Urothelium cell line (cell line): ENCODE measurements at regions not wholly inside any gene's neighbourhood (a gene's known extent, or its start where the extent isn't known, plus 50 kb on each side); places are given as distances from the start of the nearest gene placed in this dataset.

Experiments used
- DNase-seq: peaks from one replicate; pipeline ENCODE4 v3.0.0; 2011; ENCODE audit warnings: low spot score, mixed read lengths
- FAIRE-seq: peaks from 2 replicates; lab custom pipeline; 2011; peaks lifted over from hg19 to GRCh38; lab: Jason Lieb, UNC

- no peak for DNase-seq
These were observed 416.9 kb downstream of the MED13L start for GRCh38 chr12:115860619-115861018.

GRCh38 chr12:115859231-115859630 is 418.3 kb downstream of the MED13L start:
- no peak for FAIRE-seq
- no peak for DNase-seq

More at GRCh38 chr12:115860619-115861018, 416.9 kb downstream of the MED13L start:
- FAIRE-seq: no peak

GRCh38 chr12:115857923-115858322 is 419.6 kb downstream of the MED13L start:
- DNase-seq: no peak
- FAIRE-seq: peak; percentile 23

- DNase-seq (no peak), FAIRE-seq (no peak)
These were observed 420.2 kb downstream of the MED13L start for GRCh38 chr12:115857160-115857920.

GRCh38 chr12:115852054-115852453 is 425.4 kb downstream of the MED13L start:
- DNase-seq (no peak), FAIRE-seq (no peak)

GRCh38 chr12:115850957-115851356 is 426.5 kb downstream of the MED13L start:
- FAIRE-seq (no peak), DNase-seq (no peak)

- no peak for DNase-seq
- no peak for FAIRE-seq
These were observed 428.1 kb downstream of the MED13L start for GRCh38 chr12:115849262-115849943.

- FAIRE-seq (no peak), DNase-seq (no peak)
These were observed 430.1 kb downstream of the MED13L start for GRCh38 chr12:115847398-115847797.

GRCh38 chr12:115846516-115846915 is 431.0 kb downstream of the MED13L start:
- DNase-seq (no peak), FAIRE-seq (no peak)

- DNase-seq (peak; percentile 77), FAIRE-seq (peak; percentile 46)
These were observed 437.3 kb downstream of the MED13L start for GRCh38 chr12:115840159-115840558.

- DNase-seq (no peak), FAIRE-seq (no peak)
These were observed 438.5 kb downstream of the MED13L start for GRCh38 chr12:115838952-115839351.

GRCh38 chr12:115837220-115837619 is 440.3 kb downstream of the MED13L start:
- no peak for FAIRE-seq

GRCh38 chr12:115835445-115835844 is 442.0 kb downstream of the MED13L start:
- FAIRE-seq (no peak), DNase-seq (no peak)

More at GRCh38 chr12:115837220-115837619, 440.3 kb downstream of the MED13L start:
- DNase-seq: no peak

- DNase-seq: no peak
- no peak for FAIRE-seq
These were observed 443.8 kb downstream of the MED13L start for GRCh38 chr12:115833704-115834103.

- FAIRE-seq (no peak), DNase-seq (no peak)
These were observed 446.9 kb downstream of the MED13L start for GRCh38 chr12:115830633-115831032.

- DNase-seq: no peak
- FAIRE-seq: no peak
These were observed 447.4 kb downstream of the MED13L start for GRCh38 chr12:115830070-115830469.

- DNase-seq (no peak), FAIRE-seq (no peak)
These were observed 449.3 kb downstream of the MED13L start for GRCh38 chr12:115828168-115828567.

GRCh38 chr12:115824936-115825602 is 452.4 kb downstream of the MED13L start:
- FAIRE-seq (no peak), DNase-seq (no peak)

- FAIRE-seq: no peak
These were observed 453.9 kb downstream of the MED13L start for GRCh38 chr12:115823635-115824034.

GRCh38 chr12:115820656-115821055 is 456.8 kb downstream of the MED13L start:
- FAIRE-seq (no peak), DNase-seq (no peak)

More at GRCh38 chr12:115823635-115824034, 453.9 kb downstream of the MED13L start:
- DNase-seq: no peak

- DNase-seq: no peak
- FAIRE-seq: no peak
These were observed 458.5 kb downstream of the MED13L start for GRCh38 chr12:115818973-115819372.

- no peak for FAIRE-seq
- DNase-seq: no peak
These were observed 460.1 kb downstream of the MED13L start for GRCh38 chr12:115817389-115817788.
